LHCN-M2 (cell line): ENCODE measurements at regions not wholly inside any gene's neighbourhood (a gene's known extent, or its start where the extent isn't known, plus 50 kb on each side); places are given as distances from the start of the nearest gene placed in this dataset.
A peak's percentile ranks its signal among the peaks of the same experiment; 100 is the strongest.
"Not testable (repeated sequence)": the region's sequence is repeated elsewhere in the genome, so short reads cannot be mapped to it uniquely, and the experiment has no call there.

Experiments used
- DNase-seq: peaks from one replicate; pipeline ENCODE4 v3.0.0-alpha.2; 2012; ENCODE audit warnings: low read depth

DNA sequence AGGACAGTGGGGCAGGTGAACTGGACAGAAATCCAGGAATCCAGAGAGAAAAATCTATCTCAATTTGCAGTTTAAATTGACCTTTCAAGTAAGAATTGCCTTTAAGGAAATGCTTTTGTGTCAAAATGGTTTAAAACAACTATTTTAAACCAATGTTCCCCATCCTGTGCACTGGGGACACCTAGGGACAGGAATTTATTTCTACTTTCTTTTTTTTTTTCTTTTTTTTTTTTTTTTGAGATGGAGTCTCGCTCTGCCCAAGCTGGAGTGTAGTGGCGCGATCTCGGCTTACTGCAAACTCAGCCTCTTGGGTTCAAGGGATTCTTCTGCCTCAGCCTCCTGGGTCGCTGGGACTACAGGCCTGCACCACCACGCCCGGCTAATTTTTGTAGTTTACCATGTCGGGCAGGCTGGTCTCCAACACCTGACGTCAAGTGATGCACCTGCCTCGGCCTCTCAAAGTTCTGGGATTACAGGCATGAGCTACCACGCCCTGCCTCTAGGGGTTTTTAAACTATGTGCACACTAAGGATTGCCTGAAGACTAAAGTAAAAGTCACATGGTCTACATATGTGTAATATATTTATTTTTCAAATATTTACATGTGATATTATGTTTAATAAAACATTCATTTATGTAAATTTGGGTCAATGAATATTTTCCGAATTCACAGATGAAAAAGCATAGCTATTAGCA, 1213.4 kb downstream of the STIM2 start:
- no peak for DNase-seq

DNA sequence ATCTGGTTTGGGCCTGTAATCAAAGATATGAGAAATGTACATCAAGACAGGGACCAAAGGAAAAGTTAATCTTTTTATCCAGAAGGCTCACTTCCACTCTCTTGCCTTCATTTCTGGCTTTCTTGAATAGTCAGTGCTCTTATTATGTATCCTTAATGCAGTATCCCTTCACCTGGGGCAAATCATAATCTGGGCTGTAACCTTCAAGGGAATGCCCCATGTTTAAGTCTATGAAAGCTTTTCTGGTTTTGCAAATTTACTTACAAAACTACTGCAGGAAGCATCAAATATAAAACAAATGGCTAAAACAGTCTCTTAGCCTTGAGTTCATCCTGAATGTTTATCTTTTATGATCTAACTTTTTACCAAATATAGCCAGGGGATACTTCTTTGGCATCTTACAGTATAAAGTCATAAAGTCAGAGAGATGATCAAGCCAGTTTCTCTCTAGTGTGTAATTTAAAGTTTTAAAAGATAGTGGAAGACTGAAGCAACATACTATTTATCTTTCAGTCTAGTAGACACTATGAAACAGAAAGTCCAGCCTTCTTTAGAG, 1214.8 kb downstream of the STIM2 start:
- DNase-seq = no peak

DNA sequence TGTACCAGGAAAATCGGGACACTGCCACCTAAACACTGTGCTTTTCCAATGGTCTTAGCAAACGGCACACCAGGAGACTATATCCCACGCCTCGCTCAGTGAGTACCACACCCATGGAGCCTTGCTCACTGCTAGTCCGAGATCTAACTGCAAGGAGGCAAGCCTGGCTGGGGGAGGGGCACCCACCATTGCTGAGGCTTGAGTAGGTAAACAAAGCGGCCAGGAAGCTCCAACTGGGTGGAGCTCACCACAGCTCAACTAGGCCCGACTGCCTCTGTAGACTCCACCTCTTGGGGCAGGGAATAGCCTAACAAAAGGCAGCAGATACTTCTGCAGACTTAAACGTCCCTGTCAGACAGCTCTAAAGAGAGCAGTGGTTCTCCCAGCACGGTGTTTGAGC, 1216.6 kb downstream of the STIM2 start:
- not testable (repeated sequence) for DNase-seq

DNA sequence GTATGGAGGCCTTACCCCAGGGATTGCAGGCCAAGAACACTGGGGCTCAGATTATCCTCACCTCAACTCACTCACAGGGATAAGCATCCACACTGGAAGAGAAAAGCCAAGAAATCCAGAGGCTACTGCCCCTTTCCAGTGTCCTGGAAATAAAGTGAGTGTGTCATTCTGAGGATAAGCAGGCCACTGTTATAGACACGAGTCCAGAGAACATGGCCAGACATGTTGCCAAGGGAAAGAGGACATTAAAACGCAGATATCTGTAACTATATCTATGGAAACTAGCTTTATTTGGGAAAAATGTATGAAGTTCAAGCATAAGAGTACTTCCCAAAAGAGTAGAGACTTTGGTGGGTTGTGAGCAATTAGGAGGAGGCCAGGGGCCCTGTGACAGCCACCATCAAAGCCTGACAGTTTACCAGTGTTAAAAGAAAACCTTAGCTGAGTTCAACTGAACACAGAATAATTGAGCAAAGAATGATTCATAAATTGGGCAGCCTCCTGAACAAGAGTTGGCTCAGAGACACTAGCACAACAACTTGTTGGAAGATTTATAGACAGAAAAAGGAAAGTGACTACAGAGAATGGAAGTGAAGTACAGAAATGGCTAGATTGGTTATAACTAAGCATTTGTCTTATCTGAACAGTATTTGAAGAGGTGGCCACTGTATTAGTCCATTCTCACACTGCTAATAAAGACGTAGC, 1222.2 kb downstream of the STIM2 start:
- DNase-seq = no peak

DNA sequence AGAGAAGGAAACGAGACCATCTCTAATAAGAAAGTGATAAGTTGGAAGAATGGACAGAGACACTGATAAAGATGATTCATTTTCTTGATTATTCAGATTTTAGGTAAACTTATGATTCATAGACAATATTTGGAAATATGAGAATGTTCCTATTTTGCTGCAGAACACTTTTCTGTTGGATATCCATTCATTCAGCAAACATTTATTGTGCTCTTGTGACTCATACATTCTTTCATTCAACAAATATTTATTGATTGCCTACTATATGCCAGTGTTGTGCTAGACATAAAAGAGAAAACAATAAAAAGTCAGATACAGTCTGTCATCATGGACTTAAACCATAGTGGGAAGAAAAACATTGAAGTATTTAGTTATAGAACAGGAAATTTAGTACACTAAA, 1232.0 kb downstream of the STIM2 start:
- DNase-seq = peak; percentile 0

DNA sequence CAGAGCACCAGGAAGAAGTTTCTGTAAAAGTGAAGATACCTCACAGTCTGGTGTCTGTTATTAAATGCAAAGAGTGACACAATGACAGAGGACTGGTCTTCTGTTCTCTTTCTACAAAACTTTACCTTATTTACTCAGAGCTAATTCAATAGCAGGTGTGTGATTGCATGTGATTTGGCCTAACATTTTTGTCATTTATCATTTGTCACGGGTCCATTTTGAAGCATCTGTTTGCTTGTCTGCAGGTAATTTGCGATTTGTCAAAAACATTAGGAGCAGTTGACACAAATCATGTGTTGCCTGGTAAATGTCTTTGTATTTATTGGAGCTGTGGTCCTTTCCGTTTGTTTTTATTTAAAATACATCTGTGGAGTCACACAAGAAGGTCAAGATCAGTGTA, 1232.4 kb downstream of the STIM2 start:
- DNase-seq = no peak

DNA sequence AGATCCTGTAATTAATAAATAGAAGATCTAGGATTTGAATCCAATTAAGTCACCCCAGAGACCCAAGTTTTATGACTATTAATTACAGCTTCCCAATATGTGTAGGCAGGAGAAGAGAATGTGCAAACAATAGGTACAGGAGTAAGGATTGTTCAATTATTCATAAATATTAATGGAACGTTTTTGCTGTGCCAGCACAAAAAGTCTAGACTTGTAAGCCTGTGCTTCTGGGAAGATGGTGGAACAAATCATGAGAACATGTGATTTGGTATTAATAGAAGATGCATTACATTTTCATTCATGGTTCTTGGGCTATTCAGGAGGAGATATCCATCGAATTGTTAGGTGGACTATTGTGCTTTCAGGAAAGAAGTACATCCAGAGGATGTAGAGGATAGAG, 1240.9 kb downstream of the STIM2 start:
- DNase-seq = no peak

DNA sequence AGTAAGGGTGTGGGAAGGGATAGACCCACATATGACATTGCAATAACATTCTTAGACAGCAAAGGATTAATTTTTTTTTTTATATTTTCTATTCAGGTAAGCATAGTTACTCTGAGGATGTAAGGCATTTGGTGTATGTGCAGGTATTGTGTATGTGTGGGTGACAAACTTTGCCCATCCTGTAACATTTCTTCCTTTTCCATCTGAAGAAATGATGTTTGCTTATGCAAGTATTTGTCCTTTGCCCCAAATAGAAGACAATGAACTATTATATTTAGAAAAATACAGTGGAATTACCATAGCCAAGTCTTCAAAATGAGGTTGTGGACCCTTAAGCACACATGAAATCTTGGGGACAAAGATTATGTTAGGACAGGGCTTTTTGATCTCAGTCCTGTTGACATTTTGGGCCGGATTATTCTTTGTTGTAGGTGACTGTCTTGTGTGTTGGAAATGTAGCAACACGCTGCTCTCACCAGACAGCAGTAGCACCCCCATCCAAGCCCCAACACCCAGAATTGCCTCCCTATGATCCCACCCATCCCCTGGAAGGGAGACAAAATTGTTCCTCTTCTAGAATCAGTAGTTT, 1244.7 kb downstream of the STIM2 start:
- DNase-seq = no peak

DNA sequence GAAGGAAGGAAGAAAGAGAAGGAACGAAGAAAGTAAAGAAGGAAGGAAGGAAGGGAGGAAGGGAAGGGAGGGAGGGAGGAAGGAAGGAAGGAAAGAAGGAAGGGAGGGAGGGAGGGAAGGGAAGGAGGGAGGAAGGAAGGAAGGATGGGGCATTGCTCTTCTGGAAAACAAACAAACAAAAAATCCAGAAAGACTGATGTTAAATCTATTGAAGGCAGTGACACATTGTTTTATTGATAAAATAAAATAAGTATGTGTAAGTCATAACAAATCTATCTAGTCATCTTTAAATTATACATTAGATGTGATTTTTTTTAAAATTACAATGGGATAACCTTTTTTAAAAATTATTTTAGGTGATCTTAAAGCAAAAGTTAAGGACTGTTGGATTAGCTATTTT, 1245.5 kb downstream of the STIM2 start:
- DNase-seq = no peak

DNA sequence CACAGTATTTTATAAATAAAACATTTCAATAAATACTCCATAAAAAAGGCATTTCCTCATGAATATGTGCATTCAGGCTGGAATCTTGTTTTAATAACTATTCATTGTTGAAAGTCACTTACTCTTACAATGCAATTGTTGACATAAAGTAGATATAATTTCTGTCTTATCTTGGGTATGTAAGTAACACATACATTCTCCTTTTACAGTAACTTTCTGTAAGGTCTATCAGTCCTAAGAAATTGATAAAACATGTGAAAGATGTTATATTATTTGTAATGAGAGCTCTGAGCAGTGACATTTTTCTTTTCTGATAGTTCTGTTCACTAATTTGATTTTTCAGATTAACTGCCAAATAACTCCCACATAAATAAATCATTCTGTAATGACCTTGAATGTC, 1249.2 kb downstream of the STIM2 start:
- DNase-seq = no peak

DNA sequence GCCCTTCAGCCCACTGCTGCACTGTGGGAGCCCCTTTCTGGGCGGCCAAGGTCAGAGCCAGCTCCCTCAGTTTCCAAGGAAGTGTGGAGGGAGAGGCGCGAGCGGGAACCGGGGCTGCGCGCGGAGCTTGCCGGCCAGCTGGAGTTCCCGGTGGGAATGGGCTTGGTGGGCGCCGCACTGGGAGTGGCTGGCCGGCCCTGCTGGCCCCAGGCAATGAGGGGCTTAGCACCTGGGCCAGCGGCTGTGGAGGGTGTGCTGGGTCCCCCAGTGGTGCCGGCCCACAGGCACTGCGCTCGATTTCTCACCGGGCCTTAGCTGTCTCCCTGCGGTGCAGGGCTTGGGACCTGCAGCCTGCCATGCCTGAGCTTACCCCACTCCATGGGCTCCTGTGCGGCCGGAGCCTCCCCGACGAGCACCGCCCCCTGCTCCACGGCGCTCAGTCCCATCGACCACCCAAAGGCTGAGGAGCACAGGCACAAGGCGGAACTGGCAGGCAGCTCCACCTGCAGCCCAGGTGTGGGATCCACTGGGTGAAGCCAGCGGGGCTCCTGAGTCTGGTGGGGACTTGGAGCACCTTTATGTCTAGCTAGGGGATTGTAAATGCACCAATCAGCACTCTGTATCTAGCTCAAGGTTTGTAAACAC, 1252.2 kb downstream of the STIM2 start:
- not testable (repeated sequence) for DNase-seq

DNA sequence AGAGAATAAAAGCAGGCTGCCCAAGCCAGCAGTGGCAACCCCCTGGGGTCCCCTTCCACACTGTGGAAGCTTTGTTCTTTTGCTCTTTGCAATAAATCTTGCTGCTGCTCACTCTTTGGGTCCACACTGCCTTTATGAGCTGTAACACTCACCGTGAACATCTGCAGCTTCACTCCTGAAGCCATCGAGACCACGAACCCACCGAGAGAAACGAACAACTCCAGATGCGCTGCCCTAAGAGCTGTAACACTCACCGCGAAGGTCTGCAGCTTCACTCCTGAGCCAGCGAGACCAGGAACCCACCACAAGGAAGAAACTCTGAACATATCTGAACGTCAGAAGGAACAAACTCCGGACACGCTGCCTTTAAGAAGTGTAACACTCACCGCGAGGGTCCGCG, 1252.9 kb downstream of the STIM2 start:
- not testable (repeated sequence) for DNase-seq

DNA sequence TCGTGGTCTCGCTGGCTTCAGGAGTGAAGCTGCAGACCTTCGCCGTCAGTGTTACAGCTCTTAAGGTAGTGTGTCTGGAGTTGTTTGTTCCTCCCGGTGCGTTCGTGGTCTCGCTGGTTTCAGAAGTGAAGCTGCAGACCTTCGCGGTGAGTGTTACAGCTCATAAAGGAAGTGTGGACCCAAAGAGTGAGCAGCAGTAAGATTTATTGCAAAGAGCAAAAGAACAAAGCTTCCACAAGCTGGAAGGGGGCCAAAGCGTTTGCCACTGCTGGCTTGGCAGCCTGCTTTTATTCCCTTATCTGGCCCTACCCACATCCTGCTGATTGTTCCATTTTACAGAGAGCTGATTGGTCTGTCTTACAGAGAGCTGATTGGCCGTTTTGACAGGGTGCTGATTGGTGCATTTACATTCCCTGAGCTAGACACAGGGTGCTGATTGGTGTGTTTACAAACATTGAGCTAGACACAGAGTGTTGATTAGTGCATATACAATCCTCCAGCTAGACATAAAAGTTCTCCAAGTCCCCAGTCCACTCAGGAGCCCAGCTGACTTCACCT, 1256.0 kb downstream of the STIM2 start:
- not testable (repeated sequence) for DNase-seq

DNA sequence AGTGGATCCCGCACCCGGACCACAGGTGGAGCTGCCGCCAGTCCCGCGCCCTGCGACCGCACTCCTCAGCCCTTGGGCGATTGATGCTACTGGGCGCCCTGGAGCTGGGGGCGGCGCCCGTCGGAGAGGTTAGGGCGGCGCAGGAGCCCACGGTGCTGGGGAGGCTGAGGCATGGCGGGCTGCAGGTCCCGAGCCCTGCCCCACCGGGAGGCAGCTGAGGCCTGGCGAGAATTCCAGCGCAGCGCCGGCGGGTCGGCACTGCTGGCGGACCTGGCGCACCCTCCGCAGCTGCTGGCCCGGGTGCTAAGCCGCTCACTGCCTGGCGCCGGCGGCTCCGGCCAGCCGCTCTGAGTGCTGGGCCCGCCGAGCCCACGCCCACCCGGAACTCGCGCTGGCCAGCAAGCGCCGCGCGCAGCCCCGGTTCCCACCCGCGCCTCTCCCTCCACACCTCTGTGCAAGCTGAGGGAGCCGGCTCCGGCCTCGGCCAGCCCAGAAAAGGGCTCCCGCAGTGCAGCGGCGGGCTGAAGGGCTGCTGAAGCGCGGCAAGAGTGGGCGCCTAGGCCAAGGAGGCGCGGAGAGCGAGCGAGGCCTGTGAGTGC, 1256.5 kb downstream of the STIM2 start:
- DNase-seq = no peak

DNA sequence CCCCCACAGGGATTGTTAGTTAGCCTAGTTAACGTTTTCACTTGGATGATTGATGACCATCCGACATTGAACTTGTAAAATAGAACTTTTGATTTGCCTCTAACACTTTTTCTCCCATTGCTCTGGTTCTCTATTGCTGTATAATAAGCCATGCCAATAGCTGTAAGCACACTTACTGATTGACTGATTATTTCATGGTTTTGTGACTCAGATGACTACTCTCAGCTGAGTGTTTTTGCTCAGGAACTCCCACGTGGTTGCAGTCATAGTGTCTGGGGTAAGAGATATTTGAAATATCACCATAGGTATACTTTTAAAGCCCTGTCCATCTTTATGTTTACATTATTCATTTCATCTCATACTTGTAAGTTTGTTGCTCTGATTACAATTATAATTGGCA, 1285.5 kb downstream of the STIM2 start:
- DNase-seq = no peak

DNA sequence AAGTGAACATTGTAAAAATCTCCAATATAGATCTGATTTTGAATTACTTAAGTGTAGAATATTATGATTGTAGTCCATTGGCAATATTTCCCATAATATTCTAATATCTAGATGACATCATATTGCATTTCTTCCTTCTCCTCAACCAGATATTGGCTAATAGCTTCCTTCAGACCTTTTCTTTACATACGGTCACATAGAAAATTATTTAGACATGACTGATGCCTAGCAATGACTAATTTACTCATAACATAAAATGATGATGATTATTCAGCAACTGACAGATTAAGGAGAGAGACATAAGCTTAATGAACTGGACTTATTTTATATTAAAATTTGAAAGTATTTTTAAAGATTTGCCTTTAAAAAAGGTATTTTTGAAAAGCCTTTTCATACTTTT, 1287.6 kb downstream of the STIM2 start:
- DNase-seq = no peak

DNA sequence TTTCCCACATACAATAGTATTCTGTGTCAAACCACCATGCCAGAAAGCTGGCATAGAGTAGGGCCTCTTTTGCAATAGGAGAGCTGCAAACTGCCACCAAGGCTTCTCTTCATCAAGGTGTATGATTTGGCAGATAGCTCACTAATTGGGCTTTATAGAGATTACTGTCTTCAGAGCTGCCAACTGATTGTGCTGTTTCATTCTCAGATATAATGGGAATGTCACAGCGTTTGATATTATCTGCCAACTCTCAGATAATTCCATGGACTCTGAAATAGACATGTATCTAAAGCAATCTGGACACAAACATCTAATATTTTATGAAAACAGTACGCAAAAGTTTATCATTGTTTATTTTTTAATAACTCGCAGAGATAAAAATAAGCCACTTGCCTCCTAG, 1289.1 kb downstream of the STIM2 start:
- no peak for DNase-seq

DNA sequence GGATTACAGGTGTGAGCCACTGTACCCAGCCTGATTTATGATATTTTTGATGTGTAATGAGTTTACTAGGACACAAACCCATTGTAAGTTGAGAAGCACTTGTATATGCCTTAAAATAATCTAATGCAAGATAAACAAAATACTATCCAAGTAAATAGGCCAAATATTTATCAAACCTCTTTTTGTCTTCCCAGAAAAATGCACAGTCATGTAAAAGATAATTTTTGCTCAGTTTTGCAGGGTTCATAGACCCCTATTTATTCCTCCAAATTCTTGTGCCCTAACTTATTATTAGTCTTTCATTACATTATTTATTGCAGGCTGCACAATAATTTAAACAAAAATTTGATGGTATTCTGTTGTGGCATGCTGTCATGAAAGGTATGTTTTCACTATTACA, 1290.7 kb downstream of the STIM2 start:
- DNase-seq = no peak

DNA sequence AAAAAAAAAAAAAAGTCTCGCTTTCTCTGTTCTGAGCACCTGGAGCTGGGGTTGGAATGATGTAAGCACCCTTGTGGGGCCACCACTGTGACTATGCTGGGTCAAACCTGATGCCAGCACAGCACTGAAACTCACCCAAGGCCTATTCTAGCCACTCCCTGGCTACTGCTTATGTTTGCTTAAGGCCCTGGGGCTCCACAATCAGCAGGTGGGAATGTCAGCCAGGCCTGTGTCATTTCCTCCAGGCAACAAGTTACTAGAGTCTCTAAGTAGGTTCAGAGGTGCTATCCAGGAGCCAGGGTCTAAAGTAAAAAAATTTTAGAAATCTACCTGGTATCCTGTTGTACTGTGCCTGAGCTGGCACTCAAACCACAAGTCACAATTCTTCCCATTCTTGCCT, 1306.8 kb downstream of the STIM2 start:
- DNase-seq = no peak

DNA sequence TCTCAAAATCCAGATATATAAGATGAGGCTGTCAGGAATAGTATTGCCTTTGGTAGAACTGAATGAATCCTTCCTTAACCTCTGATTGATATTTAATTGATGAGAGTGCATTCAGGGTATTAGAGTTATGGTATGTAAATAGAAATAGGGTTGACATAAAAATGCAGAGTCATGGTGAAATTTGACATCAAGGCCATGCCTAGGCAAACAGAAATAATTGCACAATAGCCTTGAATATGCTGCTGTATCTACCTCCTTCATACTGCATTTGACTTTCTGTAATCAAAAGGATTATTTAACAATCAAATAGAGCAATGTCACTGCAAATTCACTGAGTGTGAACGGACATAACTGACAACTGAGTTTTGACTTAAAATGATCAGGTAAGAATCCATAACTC, 1316.3 kb downstream of the STIM2 start:
- no peak for DNase-seq

DNA sequence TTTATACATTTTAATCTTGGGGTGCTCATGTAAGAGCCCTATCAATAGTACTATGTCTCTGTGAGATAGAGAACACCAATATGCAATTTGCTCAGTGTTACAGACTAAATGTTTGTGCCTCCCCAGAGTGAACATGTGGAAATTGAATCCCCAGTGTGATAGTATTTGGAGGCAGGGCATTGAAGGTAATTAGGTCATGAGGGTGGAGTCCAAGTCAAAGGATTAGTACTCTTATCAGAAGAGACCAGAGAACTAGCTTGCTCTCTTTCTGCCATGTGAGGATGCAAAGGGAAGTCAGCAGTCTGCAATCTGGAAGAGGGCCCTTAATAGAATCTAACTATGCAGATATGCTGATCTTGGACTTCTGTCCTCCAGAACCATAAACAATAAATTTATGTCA, 1317.0 kb downstream of the STIM2 start:
- no peak for DNase-seq

DNA sequence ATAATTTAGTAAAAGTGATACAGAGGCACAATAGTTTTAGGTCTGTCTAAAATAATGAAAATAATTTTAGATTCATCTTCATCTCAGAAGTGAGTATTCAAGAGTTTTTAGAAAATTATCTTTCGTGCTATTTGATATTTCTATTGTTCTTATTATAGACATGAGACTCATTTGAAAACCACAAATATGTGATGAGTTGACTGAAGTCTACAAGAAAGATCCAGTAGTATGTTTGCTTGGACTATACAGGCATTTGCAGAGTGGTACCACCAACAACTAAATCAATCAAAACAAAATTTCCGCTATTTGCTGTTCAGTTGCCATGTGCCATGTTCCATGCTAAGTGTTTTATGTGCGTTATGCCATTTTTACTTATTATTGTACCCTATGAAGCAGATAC, 1318.5 kb downstream of the STIM2 start:
- peak; percentile 20 for DNase-seq
